K562 (cell line): ENCODE measurements at regions not wholly inside any gene's neighbourhood (a gene's known extent, or its start where the extent isn't known, plus 50 kb on each side); places are given as distances from the start of the nearest gene placed in this dataset.

Source experiments
- ATAC-seq: fragments of 200-7000 bp; cut with Tn5 transposase; 3 replicates; pipeline ENCODE4 v1.9.1; 2020; ENCODE audit warnings: moderate library complexity
- BruUV-seq: library from RNA; stranded (reverse); fragments of 400-500 nt; replicated peaks from 2 replicates; lab custom pipeline; 2021; lab: Mats Ljungman, UMichigan
- CTCF ChIA-PET: fragments of 300-600 bp; formaldehyde crosslinking; extraction: SDS; loops from one replicate; lab custom pipeline; 2021; ENCODE audit warnings: low intra/inter-chr PET ratio; lab: Yijun Ruan, JAX
- POLR2A ChIA-PET: fragments of 300-600, 350-650 bp; sonication (Branson Sonifier 250); formaldehyde crosslinking; extraction: SDS; loops from one replicate; lab custom pipeline; 2021; ENCODE audit warnings: antibody characterized with exemption, inconsistent platforms; lab: Yijun Ruan, JAX
- DNase-seq, 4 experiments: peaks; one replicate each; pipeline versions ENCODE4 v3.0.0 to v3.0.0-alpha.2; 2011 to 2018; ENCODE audit warnings: low spot score in 3 of 4, mixed read lengths in 3 of 4; ENCODE audit errors: extremely low read depth in 1 of 4
- FAIRE-seq: peaks from 2 replicates; lab custom pipeline; 2011; peaks lifted over from hg19 to GRCh38; lab: Jason Lieb, UNC
- H2AFZ ChIP-seq: 2 replicates; pipeline ENCODE4 v1.6.0; 2011; ENCODE audit warnings: low read depth, low read length, control low read depth, inconsistent platforms
- H3K27ac ChIP-seq: fragments of 200-600 bp; 3 replicates; pipeline ENCODE4 v1.8.0; 2011; ENCODE audit warnings: low read depth, mild to moderate bottlenecking, control low read depth, inconsistent platforms, low read length, moderate library complexity, mixed read lengths; ENCODE audit errors: extremely low read depth
- H3K27me3 ChIP-seq, 2 experiments: fragments of 300-600 bp in 1 of 2; 2 replicates in 1 of 2; 3 replicates in 1 of 2; pipeline versions ENCODE4 v1.6.0 to v1.8.0; 2011; ENCODE audit warnings: inconsistent platforms in 2 of 2, low read length in 2 of 2, mild to moderate bottlenecking in 1 of 2, mixed read lengths in 1 of 2, moderate library complexity in 1 of 2; ENCODE audit not compliant: control insufficient read depth in 2 of 2, insufficient read depth in 2 of 2
- H3K36me3 ChIP-seq: fragments of 300-600 bp; 3 replicates; pipeline ENCODE4 v1.8.0; 2011; ENCODE audit warnings: mild to moderate bottlenecking, low read length, inconsistent platforms; ENCODE audit not compliant: control insufficient read depth, insufficient read depth
- H3K4me1 ChIP-seq, 2 experiments: fragments of 200-600 bp in 1 of 2; replicated peaks in 1 of 2; 2 replicates in 1 of 2; 3 replicates in 1 of 2; pipeline versions ENCODE4 v1.5.1 to v1.8.0; 2011; ENCODE audit warnings: inconsistent platforms in 2 of 2, low read length in 2 of 2, mild to moderate bottlenecking in 1 of 2, mixed read lengths in 1 of 2, moderate library complexity in 1 of 2; ENCODE audit not compliant: control insufficient read depth in 2 of 2, insufficient read depth in 2 of 2
- H3K4me2 ChIP-seq: 2 replicates; pipeline ENCODE4 v1.6.1; 2011; ENCODE audit warnings: low read length, control low read depth, inconsistent platforms, mixed read lengths; ENCODE audit not compliant: insufficient read depth
- H3K4me3 ChIP-seq: fragments of 200-600 bp; sonication (generic), shearing (Covaris generic); 2 replicates; pipeline ENCODE4 v1.5.1; 2016; ENCODE audit warnings: control low read depth, inconsistent platforms
- H3K79me2 ChIP-seq: fragments of 200-600 bp; 3 replicates; pipeline ENCODE4 v1.8.0; 2011; ENCODE audit warnings: low read length, inconsistent platforms; ENCODE audit not compliant: control insufficient read depth, insufficient read depth
- H3K9ac ChIP-seq, 2 experiments: 2 replicates each; pipeline versions ENCODE4 v1.6.0 to v1.6.1; 2011; ENCODE audit warnings: low read depth in 2 of 2, low read length in 2 of 2, control low read depth in 1 of 2, inconsistent platforms in 1 of 2, mild to moderate bottlenecking in 1 of 2, mixed read lengths in 1 of 2; ENCODE audit not compliant: insufficient read depth in 1 of 2
- H3K9me1 ChIP-seq: one replicate; pipeline ENCODE4 v1.6.0; 2011; ENCODE audit warnings: inconsistent platforms, mild to moderate bottlenecking, low read length, moderate library complexity; ENCODE audit not compliant: control insufficient read depth, insufficient read depth
- H3K9me3 ChIP-seq: replicated peaks from 2 replicates; pipeline ENCODE4 v1.5.1; 2011; ENCODE audit warnings: low read depth, low read length, inconsistent platforms; ENCODE audit not compliant: control insufficient read depth, insufficient read depth
- H4K20me1 ChIP-seq: replicated peaks from 2 replicates; pipeline ENCODE4 v1.6.1; 2011; ENCODE audit warnings: low read length, inconsistent platforms, mixed read lengths; ENCODE audit not compliant: control insufficient read depth, insufficient read depth
- CBX8 ChIP-seq: fragments of 200-600 bp; sonication (generic); IDR thresholded peaks from 2 replicates; pipeline ENCODE4 v1.6.1; 2012; ENCODE audit warnings: borderline replicate concordance, mixed run types, low read depth, mild to moderate bottlenecking, moderate library complexity, mixed read lengths, low read length, control low read depth, inconsistent platforms; ENCODE audit not compliant: poor library complexity, severe bottlenecking; ENCODE audit errors: extremely low read depth
- WHSC1 ChIP-seq: IDR thresholded peaks from one replicate; pipeline ENCODE4 v1.6.1; 2012; ENCODE audit warnings: low read length, control low read depth, inconsistent platforms
- ZBTB40 ChIP-seq, 2 experiments: fragments of 450-650 bp in 1 of 2; sonication (generic) in 1 of 2; formaldehyde crosslinking in 1 of 2; IDR thresholded peaks; 2 replicates each; pipeline versions ENCODE4 v1.7.1 to v1.9.0; 2016 to 2022; ENCODE audit warnings: inconsistent platforms in 1 of 2, mild to moderate bottlenecking in 1 of 2, missing genetic modification reagents in 1 of 2
- WGBS: fragments of 100-300 bp; shearing (Covaris generic); methylation state at CpG from one replicate; pipeline ENCODE4 v1.1.6; 2016; ENCODE audit warnings: low coverage, mixed read lengths; ENCODE audit not compliant: insufficient coverage; ENCODE audit errors: missing lambda C conversion rate; 5-methylcytosine and 5-hydroxymethylcytosine counted together
- in situ Hi-C: fragments of 300-500 bp; cut with MboI; formaldehyde crosslinking; loops from 4 replicates; pipeline ENCODE4 v1.15.0; 2018; ENCODE audit warnings: inconsistent platforms, mixed read lengths
- intact Hi-C: fragments of 100-400 bp; cut with micrococcal nuclease; formaldehyde crosslinking; loops from 2 replicates; pipeline ENCODE4 v1.14.2; 2022
- TF ChIP-seq, protein P1 (sequence below), 2 experiments: fragments of 450-650 bp in 1 of 2; IDR thresholded peaks; 2 replicates each; pipeline ENCODE4 v1.6.1; 2011 to 2017; ENCODE audit warnings: low read depth in 2 of 2, antibody characterized with exemption in 1 of 2, borderline replicate concordance in 1 of 2, low read length in 1 of 2, mild to moderate bottlenecking in 1 of 2, mixed read lengths in 1 of 2; ENCODE audit not compliant: control insufficient read depth in 1 of 2
- TF ChIP-seq, protein P2 (sequence below), 2 experiments: fragments of 150-350 bp in 1 of 2; IDR thresholded peaks; 2 replicates each; pipeline ENCODE4 v1.6.1; 2012 to 2016; ENCODE audit warnings: low read depth in 2 of 2, low read length in 2 of 2, mild to moderate bottlenecking in 1 of 2, moderate library complexity in 1 of 2

DNA sequence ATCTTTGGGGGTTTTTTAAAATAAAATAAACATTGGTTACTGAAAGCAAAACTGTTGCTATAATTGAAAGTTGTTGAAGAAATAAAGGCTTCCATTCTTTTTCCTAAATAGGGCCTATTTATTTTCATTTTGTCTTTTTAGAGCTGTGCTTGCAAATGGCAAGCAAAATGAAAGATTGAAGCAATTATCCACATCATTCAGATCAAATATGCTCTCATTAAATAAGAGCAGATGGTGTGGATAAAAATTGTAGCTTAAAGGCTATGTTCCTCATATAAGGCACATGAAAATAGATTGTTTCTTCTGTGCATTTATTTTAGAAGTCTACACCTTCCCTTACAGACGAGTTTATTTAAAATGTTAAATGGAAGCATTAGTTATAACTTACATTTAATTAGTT, 1317.7 kb downstream of the MRPL39 start:
- in situ Hi-C loops, result no loop called here
- Histone ChIP-seq H3K9me3 (no peaks in the 10 kb centered on the region), H3K4me3 (no peak overlapping the region), H3K9ac (no peak overlapping the region), H3K4me1 (no peaks in the 10 kb centered on the region), H3K79me2 (no peaks in the 10 kb centered on the region), H2AFZ (no peak overlapping the region), H3K27ac (no peak overlapping the region), H3K4me2 (no peak overlapping the region), H3K36me3 (no peaks in the 10 kb centered on the region), H3K9me1 (no peaks in the 10 kb centered on the region), H4K20me1 (no peaks in the 10 kb centered on the region), H3K27me3 (no peaks in the 10 kb centered on the region)
- intact Hi-C loops, result no loop called here
- ATAC-seq (no peak), DNase-seq (no peak), FAIRE-seq (no peak)
- WGBS, result 5% methylated on average over 1 of the region's 1 CpG
- no TSS peak for BruUV-seq
- POLR2A ChIA-PET, result no interaction called here
- CTCF ChIA-PET, result no interaction called here
- TF ChIP-seq, protein P1, sequence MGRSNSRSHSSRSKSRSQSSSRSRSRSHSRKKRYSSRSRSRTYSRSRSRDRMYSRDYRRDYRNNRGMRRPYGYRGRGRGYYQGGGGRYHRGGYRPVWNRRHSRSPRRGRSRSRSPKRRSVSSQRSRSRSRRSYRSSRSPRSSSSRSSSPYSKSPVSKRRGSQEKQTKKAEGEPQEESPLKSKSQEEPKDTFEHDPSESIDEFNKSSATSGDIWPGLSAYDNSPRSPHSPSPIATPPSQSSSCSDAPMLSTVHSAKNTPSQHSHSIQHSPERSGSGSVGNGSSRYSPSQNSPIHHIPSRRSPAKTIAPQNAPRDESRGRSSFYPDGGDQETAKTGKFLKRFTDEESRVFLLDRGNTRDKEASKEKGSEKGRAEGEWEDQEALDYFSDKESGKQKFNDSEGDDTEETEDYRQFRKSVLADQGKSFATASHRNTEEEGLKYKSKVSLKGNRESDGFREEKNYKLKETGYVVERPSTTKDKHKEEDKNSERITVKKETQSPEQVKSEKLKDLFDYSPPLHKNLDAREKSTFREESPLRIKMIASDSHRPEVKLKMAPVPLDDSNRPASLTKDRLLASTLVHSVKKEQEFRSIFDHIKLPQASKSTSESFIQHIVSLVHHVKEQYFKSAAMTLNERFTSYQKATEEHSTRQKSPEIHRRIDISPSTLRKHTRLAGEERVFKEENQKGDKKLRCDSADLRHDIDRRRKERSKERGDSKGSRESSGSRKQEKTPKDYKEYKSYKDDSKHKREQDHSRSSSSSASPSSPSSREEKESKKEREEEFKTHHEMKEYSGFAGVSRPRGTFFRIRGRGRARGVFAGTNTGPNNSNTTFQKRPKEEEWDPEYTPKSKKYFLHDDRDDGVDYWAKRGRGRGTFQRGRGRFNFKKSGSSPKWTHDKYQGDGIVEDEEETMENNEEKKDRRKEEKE (IDR thresholded peaks at IDR 0.05; ENCODE audit: borderline replicate concordance in 1 of 2, control insufficient read depth in 1 of 2, low read depth in 2 of 2, low read length in 1 of 2), result no peak
- no peak for TF ChIP-seq CBX8
- TF ChIP-seq, protein P2, sequence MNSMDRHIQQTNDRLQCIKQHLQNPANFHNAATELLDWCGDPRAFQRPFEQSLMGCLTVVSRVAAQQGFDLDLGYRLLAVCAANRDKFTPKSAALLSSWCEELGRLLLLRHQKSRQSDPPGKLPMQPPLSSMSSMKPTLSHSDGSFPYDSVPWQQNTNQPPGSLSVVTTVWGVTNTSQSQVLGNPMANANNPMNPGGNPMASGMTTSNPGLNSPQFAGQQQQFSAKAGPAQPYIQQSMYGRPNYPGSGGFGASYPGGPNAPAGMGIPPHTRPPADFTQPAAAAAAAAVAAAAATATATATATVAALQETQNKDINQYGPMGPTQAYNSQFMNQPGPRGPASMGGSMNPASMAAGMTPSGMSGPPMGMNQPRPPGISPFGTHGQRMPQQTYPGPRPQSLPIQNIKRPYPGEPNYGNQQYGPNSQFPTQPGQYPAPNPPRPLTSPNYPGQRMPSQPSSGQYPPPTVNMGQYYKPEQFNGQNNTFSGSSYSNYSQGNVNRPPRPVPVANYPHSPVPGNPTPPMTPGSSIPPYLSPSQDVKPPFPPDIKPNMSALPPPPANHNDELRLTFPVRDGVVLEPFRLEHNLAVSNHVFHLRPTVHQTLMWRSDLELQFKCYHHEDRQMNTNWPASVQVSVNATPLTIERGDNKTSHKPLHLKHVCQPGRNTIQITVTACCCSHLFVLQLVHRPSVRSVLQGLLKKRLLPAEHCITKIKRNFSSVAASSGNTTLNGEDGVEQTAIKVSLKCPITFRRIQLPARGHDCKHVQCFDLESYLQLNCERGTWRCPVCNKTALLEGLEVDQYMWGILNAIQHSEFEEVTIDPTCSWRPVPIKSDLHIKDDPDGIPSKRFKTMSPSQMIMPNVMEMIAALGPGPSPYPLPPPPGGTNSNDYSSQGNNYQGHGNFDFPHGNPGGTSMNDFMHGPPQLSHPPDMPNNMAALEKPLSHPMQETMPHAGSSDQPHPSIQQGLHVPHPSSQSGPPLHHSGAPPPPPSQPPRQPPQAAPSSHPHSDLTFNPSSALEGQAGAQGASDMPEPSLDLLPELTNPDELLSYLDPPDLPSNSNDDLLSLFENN (IDR thresholded peaks at IDR 0.05; ENCODE audit: low read depth in 2 of 2, low read length in 2 of 2), result no peak
- TF ChIP-seq WHSC1, result no peak
- TF ChIP-seq ZBTB40 (IDR thresholded peaks at IDR 0.05), result no peak
- no peak for TF ChIP-seq ZBTB40 (CRISPR knock-in tag; IDR thresholded peaks at IDR 0.05)
